GM21576 (cell line): ENCODE measurements at regions not wholly inside any gene's neighbourhood (a gene's known extent, or its start where the extent isn't known, plus 50 kb on each side); places are given as distances from the start of the nearest gene placed in this dataset.
"Not testable (repeated sequence)": the region's sequence is repeated elsewhere in the genome, so short reads cannot be mapped to it uniquely, and the experiment has no call there.

ENCODE experiments used
- ATAC-seq: cut with Tn5 transposase; IDR thresholded peaks from one replicate; pipeline ENCODE4 v1.9.1; 2021; ENCODE audit warnings: mild to moderate bottlenecking, moderate library complexity; ENCODE audit not compliant: unreplicated experiment

DNA sequence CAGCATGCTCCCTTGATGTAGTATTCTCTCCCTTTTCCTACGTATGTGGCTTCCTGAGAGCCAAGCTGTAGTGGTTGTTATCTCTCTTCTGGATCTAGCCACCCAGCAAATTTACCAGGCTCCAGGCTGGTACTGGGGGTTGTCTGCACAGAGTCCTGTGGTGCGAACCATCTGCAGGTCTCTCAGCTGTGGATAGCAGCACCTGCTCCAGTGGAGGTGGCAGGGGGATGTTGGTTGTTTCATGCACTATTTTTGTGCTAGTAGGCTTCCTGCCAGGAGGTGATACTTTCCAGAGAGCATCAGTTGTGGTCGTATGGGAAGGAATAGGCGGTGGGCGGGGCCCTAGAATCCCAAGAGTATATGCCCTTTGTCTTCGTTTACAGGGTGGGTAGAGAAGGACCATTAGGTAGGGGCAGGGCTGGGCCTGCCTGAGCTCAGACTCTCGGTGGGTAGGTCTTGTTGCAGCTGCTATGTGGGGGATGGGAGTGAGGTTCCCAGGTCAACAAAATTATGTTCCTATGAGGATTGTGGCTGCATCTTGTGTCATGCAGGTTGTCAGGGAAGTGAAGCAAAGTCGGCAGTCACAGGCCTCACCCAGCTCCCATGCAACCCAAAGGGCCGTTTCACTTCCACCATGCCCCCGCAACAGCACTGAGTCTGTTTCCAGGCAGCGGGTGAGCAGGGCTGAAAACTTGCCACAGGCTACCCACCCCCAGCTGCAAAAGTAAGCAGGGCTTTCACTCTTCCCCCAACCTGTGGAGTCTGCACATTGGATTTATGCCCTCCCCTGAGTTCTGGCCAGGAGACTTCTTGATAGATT lies 1139.5 kb downstream of the BCL11A start:
- ATAC-seq, result no peak

GRCh38 chr2:59399126-59399525 lies 1154.3 kb downstream of the BCL11A start:
- ATAC-seq, result no peak

DNA sequence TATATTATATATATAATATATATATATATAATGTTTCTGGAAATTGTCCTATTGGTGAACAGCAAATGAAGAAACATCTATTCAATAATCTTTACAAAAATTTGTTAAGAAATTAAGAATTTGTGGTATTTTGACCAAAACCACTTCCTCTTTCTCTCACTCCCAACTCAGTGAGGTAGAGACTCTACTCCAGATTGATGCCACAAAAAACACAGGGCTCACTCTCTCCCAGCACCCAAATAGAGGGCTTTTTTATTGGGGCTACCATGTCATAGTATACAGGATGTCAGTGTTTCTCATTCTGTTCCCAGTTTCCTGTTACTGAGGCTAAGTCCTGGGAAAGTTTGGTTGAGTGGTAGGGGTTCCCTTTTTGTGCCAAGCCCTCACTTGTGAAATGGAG lies 1155.4 kb downstream of the BCL11A start:
- ATAC-seq, result no peak

GRCh38 chr2:59395119-59395518 lies 1154.0 kb upstream of the FANCL start:
- no peak for ATAC-seq

- no peak for ATAC-seq
These were observed 1150.8 kb upstream of the FANCL start for GRCh38 chr2:59391896-59392295.

DNA sequence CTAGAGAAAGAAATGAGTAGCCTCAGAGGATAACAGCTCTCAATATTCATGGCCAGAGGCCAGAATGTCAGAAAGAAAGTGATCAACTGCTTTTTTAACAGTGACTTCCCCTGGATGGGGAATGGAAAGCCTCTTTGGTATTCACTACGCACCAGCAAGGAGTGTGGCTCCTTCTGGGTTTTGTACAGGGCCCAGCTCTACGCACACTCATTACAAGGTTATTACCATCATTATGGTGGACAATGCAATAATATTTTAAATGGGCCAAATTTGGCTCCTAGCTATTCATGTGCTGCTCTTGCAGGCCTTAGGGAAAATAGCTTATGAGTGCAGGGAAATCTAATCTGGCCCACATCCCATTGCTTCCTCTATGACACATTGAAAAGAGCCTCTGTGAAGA lies 1149.5 kb upstream of the FANCL start:
- ATAC-seq, result no peak

GRCh38 chr2:59389240-59389639 lies 1148.1 kb upstream of the FANCL start:
- no peak for ATAC-seq

DNA sequence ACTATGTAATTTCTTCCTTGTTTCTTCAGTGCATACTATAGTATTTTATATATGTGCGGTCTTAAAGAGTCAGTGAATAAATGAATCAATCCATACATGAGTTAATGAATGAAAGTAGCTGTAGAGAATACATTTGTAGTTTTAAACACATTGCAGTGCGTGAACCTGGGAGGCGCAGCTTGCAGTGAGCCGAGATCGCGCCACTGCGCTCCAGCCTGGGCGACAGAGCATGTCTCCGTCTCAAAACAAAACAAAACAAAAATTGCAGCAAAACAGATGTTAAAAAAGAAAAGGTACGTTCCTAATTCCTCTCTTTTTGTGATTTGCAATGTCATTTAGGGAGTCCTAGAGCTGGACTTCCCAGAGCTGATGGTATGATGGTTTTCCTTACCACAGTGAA lies 1144.8 kb upstream of the FANCL start:
- ATAC-seq, result no peak

GRCh38 chr2:59383473-59383872 lies 1142.3 kb upstream of the FANCL start:
- ATAC-seq, result no peak

DNA sequence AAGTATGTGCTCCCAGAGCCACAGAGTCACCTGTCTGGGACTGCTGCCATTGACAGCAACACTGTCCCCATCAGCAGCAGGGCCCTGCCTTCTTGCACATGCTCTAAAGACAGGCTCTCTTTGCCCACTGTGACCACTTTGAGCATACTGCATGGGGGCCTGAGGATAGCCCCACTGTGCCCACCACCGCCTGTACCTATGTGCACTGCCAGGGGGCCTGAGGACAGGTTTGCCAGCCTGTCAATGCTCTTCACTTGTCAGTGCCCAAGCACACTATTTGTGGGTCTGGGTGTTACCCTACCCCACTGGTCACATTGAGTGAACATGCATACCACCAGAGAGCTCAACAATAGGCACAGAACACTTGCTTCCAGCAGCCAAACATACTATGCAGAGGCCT lies 1137.0 kb upstream of the FANCL start:
- ATAC-seq, result no peak

DNA sequence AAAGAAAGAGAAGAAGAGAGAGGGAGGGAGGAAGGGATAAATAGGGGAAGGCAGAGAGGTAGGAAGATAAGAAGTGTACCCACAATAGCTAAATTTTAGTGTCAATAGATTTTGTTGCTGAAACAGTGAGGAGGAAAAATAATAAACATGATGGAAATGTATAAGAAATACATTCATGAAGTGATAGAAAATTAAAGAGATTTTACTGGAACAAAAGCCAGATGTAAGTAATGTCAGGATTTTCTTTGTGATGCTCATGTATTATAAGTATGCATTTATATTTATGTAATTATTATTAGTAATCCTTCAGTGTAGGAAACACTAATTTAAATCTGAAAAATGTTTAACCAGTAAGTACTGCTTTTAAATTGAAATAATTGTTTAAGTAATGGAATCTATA lies 1125.2 kb upstream of the FANCL start:
- no peak for ATAC-seq

DNA sequence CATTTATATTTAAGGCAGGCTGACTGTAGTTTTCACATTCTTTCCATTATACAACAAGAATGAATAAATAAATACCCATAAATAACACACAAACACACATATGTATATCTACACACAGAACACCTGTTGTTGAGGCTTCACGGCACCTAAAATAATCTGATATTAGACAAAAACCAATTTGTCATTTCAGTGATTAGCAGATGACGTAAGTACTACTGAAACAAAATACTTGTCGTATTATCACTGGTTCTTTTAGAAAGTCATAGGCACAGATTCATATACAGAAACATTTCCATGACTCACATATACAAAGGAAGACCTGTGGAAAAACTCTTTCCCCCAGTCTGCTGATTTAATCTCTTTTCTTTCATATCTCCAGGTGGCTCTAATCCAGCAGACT lies 1113.4 kb upstream of the FANCL start:
- ATAC-seq, result no peak

DNA sequence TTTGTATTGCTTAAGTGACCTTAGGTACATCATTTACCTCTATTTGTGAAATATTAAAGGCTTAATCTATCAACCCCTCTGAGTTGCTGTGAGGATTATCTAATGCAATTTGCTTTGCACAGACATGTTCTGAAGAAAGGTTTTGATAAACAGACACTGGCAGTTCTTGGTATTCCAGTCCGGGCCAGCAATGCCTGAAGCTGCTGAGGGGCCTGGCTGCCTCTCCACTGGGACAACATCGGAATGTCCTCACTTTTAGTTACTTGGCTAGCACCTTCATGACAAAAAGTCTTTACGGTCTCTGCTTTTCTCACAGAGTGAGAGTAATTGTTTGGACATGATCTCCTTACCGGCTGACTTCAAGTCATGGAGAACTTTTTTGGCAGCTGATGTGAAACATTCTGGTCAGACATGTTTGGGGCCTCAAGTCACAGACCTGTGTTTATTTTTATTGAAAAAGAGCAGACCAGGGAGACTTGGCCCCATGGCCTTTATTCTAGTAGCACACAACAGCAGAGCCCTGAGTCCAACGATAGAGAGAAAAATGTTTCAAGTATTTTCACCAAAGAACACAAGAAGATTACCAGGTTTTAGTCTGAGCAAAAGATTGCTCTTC lies 1112.3 kb upstream of the FANCL start:
- ATAC-seq, result no peak

DNA sequence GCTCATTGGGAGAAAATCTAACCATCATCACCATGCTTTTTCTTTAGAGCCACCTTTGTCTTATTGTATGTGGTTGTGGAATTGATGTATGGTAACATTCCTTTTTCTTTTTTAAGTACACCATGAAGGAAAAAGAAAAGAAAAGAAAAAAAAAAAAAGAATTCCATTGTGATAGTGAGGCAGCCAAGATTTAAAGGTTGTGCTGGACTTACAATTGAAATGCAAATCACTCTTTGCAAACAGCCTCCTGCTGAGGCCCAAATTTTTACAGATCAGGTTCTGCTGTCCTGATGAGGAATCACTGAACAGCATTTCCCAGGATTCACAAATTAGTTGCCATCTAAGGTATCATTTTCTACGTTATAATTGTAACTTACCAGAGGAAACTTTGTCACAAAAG lies 1101.0 kb upstream of the FANCL start:
- ATAC-seq, result no peak

DNA sequence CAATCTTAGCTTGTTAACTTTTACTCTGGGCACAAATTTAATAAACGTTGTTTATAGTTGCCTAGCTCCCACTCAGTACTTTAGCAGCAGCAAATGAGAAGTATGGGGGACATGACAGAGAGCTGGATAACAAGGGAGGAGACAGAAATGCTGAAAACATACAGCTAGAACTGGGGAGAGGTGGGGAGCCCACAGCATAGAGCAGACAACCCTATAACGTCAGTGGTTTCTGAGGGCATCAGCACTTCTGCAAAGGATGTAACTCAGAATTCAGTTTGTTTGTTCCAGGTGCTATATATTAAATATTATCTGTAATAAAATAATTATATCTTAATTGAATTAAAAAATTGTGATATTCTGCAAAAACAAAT lies 1098.7 kb upstream of the FANCL start:
- no peak for ATAC-seq

DNA sequence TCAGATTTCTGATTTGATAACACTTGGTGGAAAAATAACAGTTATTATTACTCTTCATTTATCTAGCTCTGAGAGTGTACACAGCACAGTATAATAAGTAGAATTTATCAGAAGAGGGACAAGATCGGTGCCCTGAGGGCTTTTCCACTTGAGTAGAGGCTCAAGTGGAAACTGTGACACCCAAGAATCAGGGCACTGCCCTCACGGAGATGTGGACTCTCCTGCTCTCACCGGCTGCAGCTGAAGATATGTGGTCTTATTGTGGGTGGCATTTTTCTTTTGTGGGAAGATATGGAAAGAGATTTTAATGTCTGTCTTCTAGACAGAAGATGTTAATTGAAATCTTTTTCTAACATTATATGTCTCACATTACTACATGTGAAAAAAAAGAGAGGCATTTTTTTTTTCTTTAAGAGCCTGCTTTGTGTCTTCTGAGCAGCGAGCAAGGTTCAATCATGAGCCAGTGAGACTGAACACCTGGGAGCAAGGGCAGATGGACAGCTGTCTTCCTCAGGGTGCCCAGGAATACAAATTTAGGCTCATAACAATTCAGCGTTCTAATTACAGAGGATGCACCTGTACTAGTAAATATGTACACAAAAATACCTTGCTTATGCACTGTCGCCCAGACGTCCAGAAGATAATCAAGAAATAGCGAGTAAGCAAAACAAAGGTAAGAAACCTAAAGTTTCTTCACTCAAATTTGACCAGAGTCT lies 1098.2 kb upstream of the FANCL start:
- ATAC-seq, result no peak

- ATAC-seq, result no peak
These were observed 1091.9 kb upstream of the FANCL start for GRCh38 chr2:59333007-59333406.

DNA sequence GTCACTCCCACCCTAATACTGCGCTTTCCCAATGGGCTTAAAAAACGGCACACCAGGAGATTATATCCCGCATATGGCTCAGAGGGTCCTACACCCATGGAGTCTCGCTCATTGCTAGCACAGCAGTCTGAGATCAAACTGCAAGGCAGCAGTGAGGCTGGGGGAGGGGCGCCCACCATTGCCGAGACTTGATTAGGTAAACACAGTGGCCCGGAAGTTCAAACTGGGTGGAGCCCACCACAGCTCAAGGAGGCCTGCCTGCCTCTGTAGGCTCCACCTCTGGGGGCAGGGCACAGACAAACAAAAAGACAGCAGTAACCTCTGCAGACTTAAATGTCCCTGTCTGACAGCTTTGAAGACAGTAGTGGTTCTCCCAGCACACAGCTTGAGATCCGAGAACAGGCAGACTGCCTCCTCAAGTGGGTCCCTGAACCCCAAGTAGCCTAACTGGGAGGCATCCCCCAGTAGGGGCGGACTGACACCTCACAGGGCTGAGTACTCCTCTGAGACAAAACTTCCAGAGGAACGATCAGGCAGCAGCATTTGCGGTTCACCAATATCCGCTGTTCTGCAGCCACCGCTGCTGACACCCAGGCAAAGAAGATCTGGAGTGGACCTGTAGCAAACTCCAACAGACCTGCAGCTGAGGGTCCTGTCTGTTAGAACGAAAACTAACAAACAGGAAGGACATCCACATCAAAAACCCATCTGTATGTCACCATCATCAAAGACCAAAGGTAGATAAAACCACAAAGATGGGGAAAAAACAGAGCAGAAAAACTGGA lies 1085.6 kb upstream of the FANCL start:
- not testable (repeated sequence) for ATAC-seq

DNA sequence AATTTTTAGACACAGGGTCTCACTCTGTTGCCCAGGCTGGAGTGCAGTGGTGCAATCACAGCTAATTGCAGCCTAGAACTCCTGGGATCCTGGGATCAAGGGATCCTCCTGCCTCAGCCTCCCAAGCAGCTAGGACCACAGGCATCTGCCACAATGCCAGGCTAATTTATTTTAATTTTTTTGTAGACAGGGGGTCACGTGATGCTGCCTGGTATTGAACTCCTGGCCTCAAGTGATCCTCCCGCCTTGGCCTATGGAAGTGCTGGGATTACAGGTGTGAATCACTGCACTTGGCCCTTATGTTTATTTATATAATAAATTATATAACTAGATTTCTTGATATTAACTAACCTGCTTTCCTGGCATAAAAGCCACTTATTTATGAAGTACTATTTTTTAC lies 1081.7 kb upstream of the FANCL start:
- ATAC-seq, result no peak

DNA sequence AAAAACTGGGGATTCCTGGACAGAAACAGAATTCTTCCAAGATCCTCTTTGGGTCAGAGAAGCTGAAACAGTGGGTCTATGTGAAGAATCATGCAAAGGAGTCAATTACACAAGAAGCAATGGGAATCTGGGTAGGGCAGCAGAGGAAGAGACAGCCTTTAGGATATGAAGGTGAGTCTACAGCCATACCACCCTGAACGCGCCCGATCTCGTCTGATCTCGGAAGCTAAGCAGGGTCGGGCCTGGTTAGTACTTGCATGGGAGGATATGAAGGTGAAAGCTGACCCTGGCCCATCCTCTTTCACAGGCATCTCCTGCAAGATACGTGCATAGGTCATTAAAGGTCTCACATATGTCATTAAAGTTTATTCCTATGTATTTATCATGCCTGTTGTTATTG lies 1080.9 kb upstream of the FANCL start:
- ATAC-seq, result no peak

DNA sequence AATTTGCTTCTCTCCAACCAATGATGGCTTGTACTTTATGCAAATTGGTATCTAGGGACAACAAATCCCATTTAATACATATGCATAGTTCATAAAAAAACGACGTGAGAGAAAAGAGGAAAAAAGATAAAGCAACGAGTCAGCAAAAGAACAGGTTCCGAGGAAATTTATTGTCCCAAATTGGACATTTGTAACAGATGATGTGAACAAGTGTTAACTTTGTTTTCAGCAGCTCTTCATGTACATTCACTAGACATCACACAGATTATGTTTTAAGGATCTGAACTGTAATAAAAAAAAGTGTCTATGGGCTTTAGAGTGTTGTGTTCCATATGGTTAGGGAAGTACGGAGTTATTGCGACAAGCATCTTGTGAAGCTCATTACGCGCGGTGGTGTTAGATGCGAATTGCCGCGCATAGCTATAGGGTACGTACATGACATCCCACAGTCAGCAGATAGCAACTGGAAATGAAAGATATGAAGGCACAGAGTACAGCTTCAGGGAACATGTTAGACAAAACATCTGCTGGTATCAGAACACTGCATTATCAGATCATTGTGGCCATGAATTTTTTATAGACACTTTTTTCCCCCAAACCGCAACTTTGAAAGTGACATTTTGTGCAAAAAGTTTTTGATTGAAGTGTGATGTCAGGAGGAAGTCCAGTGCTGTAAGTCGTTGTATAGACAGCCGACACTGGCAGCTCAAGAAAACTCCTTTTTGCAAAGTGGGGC lies 1073.1 kb upstream of the FANCL start:
- no peak for ATAC-seq
